Hepatic stellate cell (primary cell): ENCODE measurements at regions not wholly inside any gene's neighbourhood (a gene's known extent, or its start where the extent isn't known, plus 50 kb on each side); places are given as distances from the start of the nearest gene placed in this dataset.
"Not testable (repeated sequence)": the region's sequence is repeated elsewhere in the genome, so short reads cannot be mapped to it uniquely, and the experiment has no call there.

ENCODE experiments used
- DNase-seq: peaks from one replicate; pipeline ENCODE4 v3.0.0; 2011; ENCODE audit warnings: low spot score

GRCh38 chr21:15311510-15311909, 246.7 kb upstream of the NRIP1 start:
- DNase-seq, result no peak

GRCh38 chr21:15317034-15317433, 252.2 kb upstream of the NRIP1 start:
- DNase-seq, result not testable (repeated sequence)

- no peak for DNase-seq
Measured at GRCh38 chr21:15319727-15320126, 254.9 kb upstream of the NRIP1 start.

- DNase-seq, result no peak
Measured at GRCh38 chr21:15324542-15324941, 259.7 kb upstream of the NRIP1 start.

GRCh38 chr21:15326032-15326867, 261.4 kb upstream of the NRIP1 start:
- DNase-seq, result no peak

GRCh38 chr21:15327637-15328265, 263.0 kb upstream of the NRIP1 start:
- DNase-seq, result no peak

GRCh38 chr21:15329191-15329590, 264.4 kb upstream of the NRIP1 start:
- DNase-seq, result no peak

GRCh38 chr21:15330872-15331271, 266.1 kb upstream of the NRIP1 start:
- no peak for DNase-seq

- no peak for DNase-seq
Measured at GRCh38 chr21:15332572-15332971, 267.8 kb upstream of the NRIP1 start.

- DNase-seq, result no peak
Measured at GRCh38 chr21:15333136-15333710, 268.4 kb upstream of the NRIP1 start.

- DNase-seq, result no peak
Measured at GRCh38 chr21:15333951-15334350, 269.2 kb upstream of the NRIP1 start.

GRCh38 chr21:15343066-15343465, 278.3 kb upstream of the NRIP1 start:
- no peak for DNase-seq

- no peak for DNase-seq
Measured at GRCh38 chr21:15352009-15352408, 287.2 kb upstream of the NRIP1 start.

- no peak for DNase-seq
Measured at GRCh38 chr21:15353546-15353945, 288.7 kb upstream of the NRIP1 start.

GRCh38 chr21:15354516-15354915, 289.7 kb upstream of the NRIP1 start:
- DNase-seq, result no peak

GRCh38 chr21:15355066-15355465, 290.3 kb upstream of the NRIP1 start:
- DNase-seq, result no peak

GRCh38 chr21:15359251-15359650, 294.5 kb upstream of the NRIP1 start:
- no peak for DNase-seq

- DNase-seq, result no peak
Measured at GRCh38 chr21:15362458-15362857, 297.7 kb upstream of the NRIP1 start.

- no peak for DNase-seq
Measured at GRCh38 chr21:15363921-15364320, 299.1 kb upstream of the NRIP1 start.

- no peak for DNase-seq
Measured at GRCh38 chr21:15365751-15366392, 301.1 kb upstream of the NRIP1 start.

GRCh38 chr21:15366555-15366954, 301.8 kb upstream of the NRIP1 start:
- DNase-seq, result no peak

- no peak for DNase-seq
Measured at GRCh38 chr21:15367061-15367626, 302.3 kb upstream of the NRIP1 start.
